HG03139 (cell line): ENCODE measurements at regions not wholly inside any gene's neighbourhood (a gene's known extent, or its start where the extent isn't known, plus 50 kb on each side); places are given as distances from the start of the nearest gene placed in this dataset.

Experiments
- ATAC-seq: cut with Tn5 transposase; IDR thresholded peaks from one replicate; pipeline ENCODE4 v1.9.1; 2021; ENCODE audit not compliant: unreplicated experiment

GRCh38 chr4:155523358-155523757 is 143.3 kb upstream of the GUCY1A1 start:
- no peak for ATAC-seq

- no peak for ATAC-seq
These were observed 144.4 kb upstream of the GUCY1A1 start for GRCh38 chr4:155522201-155522600.

- ATAC-seq: no peak
These were observed 144.6 kb upstream of the MAP9 start for GRCh38 chr4:155521382-155521781.

- no peak for ATAC-seq
These were observed 138.8 kb upstream of the MAP9 start for GRCh38 chr4:155515444-155516075.

GRCh38 chr4:155514628-155515027 is 137.9 kb upstream of the MAP9 start:
- ATAC-seq: no peak

GRCh38 chr4:155512817-155513216 is 136.1 kb upstream of the MAP9 start:
- no peak for ATAC-seq

GRCh38 chr4:155512046-155512445 is 135.3 kb upstream of the MAP9 start:
- ATAC-seq: no peak

- no peak for ATAC-seq
These were observed 134.0 kb upstream of the MAP9 start for GRCh38 chr4:155510771-155511170.

GRCh38 chr4:155509555-155509954 is 132.8 kb upstream of the MAP9 start:
- no peak for ATAC-seq

GRCh38 chr4:155506745-155507144 is 130.0 kb upstream of the MAP9 start:
- ATAC-seq: no peak

GRCh38 chr4:155505321-155505720 is 128.6 kb upstream of the MAP9 start:
- no peak for ATAC-seq

- no peak for ATAC-seq
These were observed 120.5 kb upstream of the MAP9 start for GRCh38 chr4:155497306-155497705.

GRCh38 chr4:155496294-155496626 is 119.5 kb upstream of the MAP9 start:
- ATAC-seq: no peak

GRCh38 chr4:155495572-155496293 is 119.0 kb upstream of the MAP9 start:
- no peak for ATAC-seq

GRCh38 chr4:155494037-155494718 is 117.4 kb upstream of the MAP9 start:
- ATAC-seq: no peak

- ATAC-seq: peak; percentile 93
These were observed 114.8 kb upstream of the MAP9 start for GRCh38 chr4:155491336-155492120.

GRCh38 chr4:155489271-155489670 is 112.5 kb upstream of the MAP9 start:
- ATAC-seq: no peak

GRCh38 chr4:155488691-155489090 is 111.9 kb upstream of the MAP9 start:
- ATAC-seq: no peak

GRCh38 chr4:155487210-155487609 is 110.4 kb upstream of the MAP9 start:
- no peak for ATAC-seq

- ATAC-seq: no peak
These were observed 104.4 kb upstream of the MAP9 start for GRCh38 chr4:155481150-155481549.

GRCh38 chr4:155479835-155480234 is 103.1 kb upstream of the MAP9 start:
- no peak for ATAC-seq
